Kidney (tissue), 13 donors: ENCODE measurements at regions not wholly inside any gene's neighbourhood (a gene's known extent, or its start where the extent isn't known, plus 50 kb on each side); places are given as distances from the start of the nearest gene placed in this dataset.

Source experiments
- DNase-seq, 5 donors: peaks; one replicate each; pipeline ENCODE4 v3.0.0-alpha.2; 2013 to 2020
- FAIRE-seq: peaks from 2 replicates; lab custom pipeline; 2012; peaks lifted over from hg19 to GRCh38; lab: Jason Lieb, UNC
- H3K27ac ChIP-seq, 2 donors: one replicate each; pipeline ENCODE4 v1.7.0; 2013; ENCODE audit warnings: low read depth in 2 of 2, low read length in 2 of 2, inconsistent platforms in 1 of 2
- H3K27me3 ChIP-seq: one replicate; pipeline ENCODE4 v1.7.1; 2013; ENCODE audit warnings: low read length, inconsistent platforms; ENCODE audit not compliant: control insufficient read depth, insufficient read depth
- H3K36me3 ChIP-seq, 3 donors: one replicate each; pipeline versions ENCODE4 v1.7.0 to v1.7.1; 2013; ENCODE audit warnings: low read length in 3 of 3, control low read depth in 1 of 3, inconsistent platforms in 1 of 3; ENCODE audit not compliant: insufficient read depth in 3 of 3, control insufficient read depth in 2 of 3
- H3K4me1 ChIP-seq, 3 donors: one replicate each; pipeline versions ENCODE4 v1.7.0 to v1.7.1; 2013; ENCODE audit warnings: low read length in 3 of 3, inconsistent platforms in 1 of 3, low read depth in 1 of 3; ENCODE audit not compliant: control insufficient read depth in 2 of 3, insufficient read depth in 2 of 3
- H3K4me3 ChIP-seq, 3 donors: one replicate each; pipeline versions ENCODE4 v1.7.0 to v1.8.1; 2013; ENCODE audit warnings: low read length in 3 of 3, control low read depth in 1 of 3, inconsistent platforms in 1 of 3
- H3K9ac ChIP-seq, 3 donors: one replicate each; pipeline versions ENCODE4 v1.7.0 to v1.7.1; 2013; ENCODE audit warnings: low read length in 3 of 3, control low read depth in 1 of 3, inconsistent platforms in 1 of 3
- H3K9me3 ChIP-seq, 3 donors: one replicate each; pipeline versions ENCODE4 v1.7.0 to v1.7.1; 2013; ENCODE audit warnings: low read length in 3 of 3, control low read depth in 1 of 3, inconsistent platforms in 1 of 3; ENCODE audit not compliant: control insufficient read depth in 2 of 3, insufficient read depth in 1 of 3
- intact Hi-C: fragments of 100-400 bp; cut with DNase I; formaldehyde crosslinking; loops from one replicate; pipeline ENCODE4 v1.11.1; 2022
- TF ChIP-seq, protein P1 (sequence below): IDR thresholded peaks from 3 replicates; pipeline ENCODE4 v1.5.1; 2012; ENCODE audit warnings: mild to moderate bottlenecking, moderate library complexity, borderline replicate concordance; ENCODE audit not compliant: insufficient read depth; ENCODE audit errors: extremely low read depth
- donor health status: control.
- donor health status: control.
- donor health status: control.
- donor health status: control.
- donor health status: control.
- donor health status: DM: yes; HTN: yes; CAD: no.
- donor health status: Normal renal cell carcinoma (clear cell type).

DNA sequence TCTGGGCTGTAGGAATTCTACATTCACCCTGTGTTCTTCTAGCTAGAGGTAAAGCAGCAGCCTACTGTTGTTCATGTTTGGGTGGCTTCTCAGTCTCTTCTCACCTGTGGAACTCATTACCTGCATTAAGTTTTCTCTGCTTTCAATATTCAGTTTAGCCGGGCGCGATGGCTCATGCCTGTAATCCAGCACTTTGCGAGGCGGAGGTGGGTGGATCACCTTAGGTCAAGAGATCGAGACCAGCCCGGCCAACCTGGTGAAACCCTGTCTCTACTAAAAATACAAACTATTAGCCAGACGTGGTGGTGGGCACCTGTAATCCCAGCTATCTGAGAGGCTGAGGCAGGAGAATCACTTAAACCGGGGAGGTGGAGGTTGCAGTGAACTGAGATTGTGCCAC is 139.8 kb upstream of the UBE2E3 start:
- intact Hi-C loops: no loop called here

DNA sequence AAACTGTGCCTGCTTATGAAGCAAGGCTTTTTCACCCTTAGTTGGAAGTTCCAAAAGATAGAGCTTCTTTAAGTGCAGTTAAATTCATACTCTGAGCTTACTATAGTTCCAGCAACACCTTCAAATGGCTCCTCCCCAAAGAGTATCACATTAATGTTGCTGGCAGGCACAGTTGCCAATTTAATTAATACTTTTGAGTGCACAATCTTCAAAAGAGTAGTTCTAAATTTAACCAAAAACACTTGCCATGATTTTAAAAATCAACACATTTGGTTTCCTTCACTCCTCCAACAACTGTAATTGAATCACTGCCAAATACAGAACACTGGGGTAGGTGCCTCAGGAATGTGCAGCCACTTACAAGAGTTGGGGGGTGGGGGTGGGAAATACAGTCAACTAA is 150.6 kb upstream of the UBE2E3 start:
- Histone ChIP-seq H3K27ac (no peak overlapping the region), H3K27me3 (no peaks in the 10 kb centered on the region), H3K4me3 (no peak overlapping the region), H3K9me3 (peaks cover 0 to 4% (median 0%) of the 10 kb centered on the region in 3 donors), H3K4me1 (no peaks in the 10 kb centered on the region), H3K9ac (no peak overlapping the region), H3K36me3 (no peaks in the 10 kb centered on the region)
- FAIRE-seq: no peak
- no peak for DNase-seq
- intact Hi-C loops: no loop called here
- TF ChIP-seq, protein P1, sequence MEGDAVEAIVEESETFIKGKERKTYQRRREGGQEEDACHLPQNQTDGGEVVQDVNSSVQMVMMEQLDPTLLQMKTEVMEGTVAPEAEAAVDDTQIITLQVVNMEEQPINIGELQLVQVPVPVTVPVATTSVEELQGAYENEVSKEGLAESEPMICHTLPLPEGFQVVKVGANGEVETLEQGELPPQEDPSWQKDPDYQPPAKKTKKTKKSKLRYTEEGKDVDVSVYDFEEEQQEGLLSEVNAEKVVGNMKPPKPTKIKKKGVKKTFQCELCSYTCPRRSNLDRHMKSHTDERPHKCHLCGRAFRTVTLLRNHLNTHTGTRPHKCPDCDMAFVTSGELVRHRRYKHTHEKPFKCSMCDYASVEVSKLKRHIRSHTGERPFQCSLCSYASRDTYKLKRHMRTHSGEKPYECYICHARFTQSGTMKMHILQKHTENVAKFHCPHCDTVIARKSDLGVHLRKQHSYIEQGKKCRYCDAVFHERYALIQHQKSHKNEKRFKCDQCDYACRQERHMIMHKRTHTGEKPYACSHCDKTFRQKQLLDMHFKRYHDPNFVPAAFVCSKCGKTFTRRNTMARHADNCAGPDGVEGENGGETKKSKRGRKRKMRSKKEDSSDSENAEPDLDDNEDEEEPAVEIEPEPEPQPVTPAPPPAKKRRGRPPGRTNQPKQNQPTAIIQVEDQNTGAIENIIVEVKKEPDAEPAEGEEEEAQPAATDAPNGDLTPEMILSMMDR: no peak

More for the DNA sequence above, 139.8 kb upstream of the UBE2E3 start:
- TF ChIP-seq, protein P1: no peak
- Histone ChIP-seq H3K36me3 (no peaks in the 10 kb centered on the region), H3K4me3 (no peak overlapping the region), H3K9me3 (no peaks in the 10 kb centered on the region), H3K27ac (no peak overlapping the region), H3K27me3 (no peaks in the 10 kb centered on the region), H3K4me1 (no peaks in the 10 kb centered on the region), H3K9ac (no peak overlapping the region)
- DNase-seq: no peak
- FAIRE-seq: no peak

DNA sequence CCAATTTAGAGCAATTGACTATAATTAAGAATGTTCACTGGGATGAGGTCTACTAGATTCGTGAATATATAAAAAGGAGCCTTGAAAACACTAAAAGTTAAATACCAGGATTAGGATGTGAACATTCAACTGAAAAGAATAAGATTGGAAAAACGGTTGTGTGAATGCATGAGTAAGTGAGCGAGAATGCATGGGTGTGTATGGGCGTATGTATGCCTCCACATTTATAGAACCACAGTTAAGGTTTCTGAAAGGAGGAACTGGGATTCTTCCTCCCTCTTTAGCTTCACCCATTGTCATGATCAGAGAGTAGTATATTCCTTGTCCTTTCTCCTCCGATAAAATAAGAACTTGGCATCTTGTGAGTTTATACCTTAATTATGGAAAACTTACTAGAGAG is 151.1 kb upstream of the UBE2E3 start:
- Histone ChIP-seq H3K36me3 (no peaks in the 10 kb centered on the region), H3K4me3 (no peak overlapping the region), H3K27ac (no peak overlapping the region), H3K27me3 (no peaks in the 10 kb centered on the region), H3K9ac (no peak overlapping the region), H3K9me3 (peaks cover 0 to 4% (median 0%) of the 10 kb centered on the region in 3 donors), H3K4me1 (no peaks in the 10 kb centered on the region)
- TF ChIP-seq, protein P1: no peak
- intact Hi-C loops: no loop called here
- no peak for FAIRE-seq
- DNase-seq: no peak

DNA sequence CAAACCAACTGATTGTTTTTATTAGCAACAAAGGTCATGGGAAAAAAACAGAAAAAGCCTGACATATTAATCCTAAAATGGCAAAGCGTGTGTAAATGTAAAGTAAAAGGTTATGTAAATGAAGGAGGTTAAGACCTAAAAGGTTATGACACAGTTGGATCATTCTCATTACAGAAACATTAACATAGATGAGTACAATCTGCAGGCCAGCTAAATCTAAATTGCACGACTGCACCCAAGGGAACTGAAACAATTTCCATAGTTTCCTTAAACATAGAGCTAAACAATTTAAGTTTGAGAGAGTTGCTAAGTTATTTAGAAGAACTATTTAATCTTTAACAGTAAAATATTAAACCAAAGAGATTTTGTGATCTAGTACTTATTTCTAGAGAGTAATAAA is 151.6 kb upstream of the UBE2E3 start:
- no peak for DNase-seq
- intact Hi-C loops: no loop called here
- Histone ChIP-seq H3K4me1 (no peaks in the 10 kb centered on the region), H3K27me3 (no peaks in the 10 kb centered on the region), H3K9ac (no peak overlapping the region), H3K4me3 (no peak overlapping the region), H3K27ac (no peak overlapping the region), H3K9me3 (peaks cover 0 to 4% (median 0%) of the 10 kb centered on the region in 3 donors), H3K36me3 (no peaks in the 10 kb centered on the region)
- TF ChIP-seq, protein P1: no peak
- FAIRE-seq: no peak
